Endothelial cell of umbilical vein (primary cell): ENCODE measurements at regions not wholly inside any gene's neighbourhood (a gene's known extent, or its start where the extent isn't known, plus 50 kb on each side); places are given as distances from the start of the nearest gene placed in this dataset.

Source experiments
- BruUV-seq: library from RNA; stranded (reverse); fragments of 400-500 nt; replicated peaks from 2 replicates; lab custom pipeline; 2021; lab: Mats Ljungman, UMichigan
- CTCF ChIA-PET: fragments of 300-600, 350-600 bp; sonication (Branson Sonifier 250); formaldehyde crosslinking; loops from one replicate; lab custom pipeline; 2021; ENCODE audit warnings: antibody characterized with exemption, inconsistent platforms; lab: Charles Lee
- POLR2A ChIA-PET: fragments of 300-600, 350-600 bp; sonication (Branson Sonifier 250); formaldehyde crosslinking; loops from one replicate; lab custom pipeline; 2021; ENCODE audit warnings: antibody characterized with exemption, inconsistent platforms; lab: Charles Lee
- DNase-seq: peaks from one replicate; pipeline ENCODE4 v3.0.0-alpha.2; 2011; ENCODE audit warnings: low read depth, low spot score
- FAIRE-seq: peaks from 2 replicates; lab custom pipeline; 2011; peaks lifted over from hg19 to GRCh38; lab: Jason Lieb, UNC
- H2AFZ ChIP-seq: 2 replicates; pipeline ENCODE4 v1.6.0; 2012; ENCODE audit warnings: low read depth, low read length, control low read depth, inconsistent platforms
- H3K27ac ChIP-seq: 2 replicates; pipeline ENCODE4 v1.5.1; 2011; ENCODE audit warnings: low read depth, mild to moderate bottlenecking, control low read depth, low read length, moderate library complexity; ENCODE audit not compliant: insufficient read depth
- H3K27me3 ChIP-seq, 2 experiments: 2 replicates each; pipeline versions ENCODE4 v1.6.0 to v1.6.1; 2011; ENCODE audit warnings: low read length in 2 of 2, mixed read lengths in 1 of 2; ENCODE audit not compliant: control insufficient read depth in 2 of 2, insufficient read depth in 2 of 2
- H3K36me3 ChIP-seq, 2 experiments: 2 replicates in 1 of 2; 3 replicates in 1 of 2; pipeline ENCODE4 v1.5.1; 2011; ENCODE audit warnings: low read length in 2 of 2, mild to moderate bottlenecking in 1 of 2, moderate library complexity in 1 of 2; ENCODE audit not compliant: control insufficient read depth in 2 of 2, insufficient read depth in 2 of 2; ENCODE audit errors: extremely low read depth in 1 of 2
- H3K4me1 ChIP-seq: 3 replicates; pipeline ENCODE4 v1.5.1; 2011; ENCODE audit warnings: mild to moderate bottlenecking, low read length; ENCODE audit not compliant: control insufficient read depth, insufficient read depth; ENCODE audit errors: extremely low read depth
- H3K4me2 ChIP-seq: 2 replicates; pipeline ENCODE4 v1.6.1; 2011; ENCODE audit warnings: low read length, control low read depth, mixed read lengths; ENCODE audit not compliant: insufficient read depth
- H3K4me3 ChIP-seq, 3 experiments: fragments of 200-600 bp in 1 of 3; sonication (generic), shearing (Covaris generic) in 1 of 3; replicated peaks in 1 of 3; 2 replicates each; pipeline ENCODE4 v1.5.1; 2011 to 2016; ENCODE audit warnings: control low read depth in 3 of 3, low read length in 3 of 3, mild to moderate bottlenecking in 2 of 3, inconsistent platforms in 1 of 3, low read depth in 1 of 3, moderate library complexity in 1 of 3; ENCODE audit not compliant: insufficient read depth in 1 of 3
- H3K79me2 ChIP-seq: 2 replicates; pipeline ENCODE4 v1.6.0; 2012; ENCODE audit warnings: low read length, inconsistent platforms; ENCODE audit not compliant: control insufficient read depth, insufficient read depth
- H3K9ac ChIP-seq: replicated peaks from 2 replicates; pipeline ENCODE3; 2011; ENCODE audit warnings: low read length, control low read depth; ENCODE audit not compliant: insufficient read depth; ENCODE audit errors: extremely low read depth
- H3K9me1 ChIP-seq: replicated peaks from 3 replicates; pipeline ENCODE4 v1.6.0; 2011; ENCODE audit warnings: mild to moderate bottlenecking, low read length; ENCODE audit not compliant: control insufficient read depth, insufficient read depth; ENCODE audit errors: extremely low read depth
- H3K9me3 ChIP-seq: replicated peaks from 2 replicates; pipeline ENCODE4 v1.5.1; 2012; ENCODE audit warnings: low read length, inconsistent platforms; ENCODE audit not compliant: control insufficient read depth, insufficient read depth
- H4K20me1 ChIP-seq: replicated peaks from 2 replicates; pipeline ENCODE3; 2011; ENCODE audit warnings: mild to moderate bottlenecking, low read length; ENCODE audit not compliant: control insufficient read depth, insufficient read depth; ENCODE audit errors: extremely low read depth
- EZH2 ChIP-seq: IDR thresholded peaks from 2 replicates; pipeline ENCODE4 v1.6.1; 2012; ENCODE audit warnings: borderline replicate concordance, low read depth, mild to moderate bottlenecking, moderate library complexity, low read length, inconsistent platforms; ENCODE audit not compliant: severe bottlenecking
- FOS ChIP-seq: IDR thresholded peaks from 2 replicates; pipeline ENCODE4 v1.6.1; 2011; ENCODE audit warnings: mild to moderate bottlenecking, low read length, moderate library complexity, borderline replicate concordance; ENCODE audit not compliant: insufficient read depth
- GATA2 ChIP-seq: IDR thresholded peaks from 2 replicates; pipeline ENCODE4 v1.7.0; 2011; ENCODE audit warnings: low read depth, mild to moderate bottlenecking, moderate library complexity, mixed read lengths, low read length; ENCODE audit not compliant: insufficient read length, insufficient read depth
- POLR2A ChIP-seq: IDR thresholded peaks from 2 replicates; pipeline ENCODE4 v1.6.1; 2012; ENCODE audit warnings: low read depth, mild to moderate bottlenecking, control low read depth, low read length
- POLR2AphosphoS5 ChIP-seq: IDR thresholded peaks from 2 replicates; pipeline ENCODE4 v1.6.1; 2012; ENCODE audit warnings: low read depth, mild to moderate bottlenecking, control low read depth, low read length, moderate library complexity; ENCODE audit not compliant: insufficient read depth
- dilution Hi-C: fragments of 300-500 bp; cut with MboI; formaldehyde crosslinking; loops from one replicate; pipeline ENCODE4 v1.15.0; 2019; ENCODE audit warnings: low sequenced_read_pairs; ENCODE audit not compliant: extremely low pct_ligation_motif_present
- intact Hi-C: fragments of 100-400 bp; cut with micrococcal nuclease; formaldehyde crosslinking; loops from one replicate; pipeline ENCODE4 v1.10.0; 2022
- TF ChIP-seq, protein P1 (sequence below), 2 donors: IDR thresholded peaks; 1 replicate in 1 of 2; 2 replicates in 1 of 2; pipeline ENCODE4 v1.5.1; 2011; ENCODE audit warnings: low read length in 2 of 2, mild to moderate bottlenecking in 2 of 2, moderate library complexity in 2 of 2, control low read depth in 1 of 2, inconsistent platforms in 1 of 2, low read depth in 1 of 2; ENCODE audit not compliant: insufficient read depth in 1 of 2; ENCODE audit errors: extremely low read depth in 1 of 2
- TF ChIP-seq, protein P2 (sequence below): IDR thresholded peaks from 2 replicates; pipeline ENCODE4 v1.6.1; 2011; ENCODE audit not compliant: insufficient read depth, insufficient read length

DNA sequence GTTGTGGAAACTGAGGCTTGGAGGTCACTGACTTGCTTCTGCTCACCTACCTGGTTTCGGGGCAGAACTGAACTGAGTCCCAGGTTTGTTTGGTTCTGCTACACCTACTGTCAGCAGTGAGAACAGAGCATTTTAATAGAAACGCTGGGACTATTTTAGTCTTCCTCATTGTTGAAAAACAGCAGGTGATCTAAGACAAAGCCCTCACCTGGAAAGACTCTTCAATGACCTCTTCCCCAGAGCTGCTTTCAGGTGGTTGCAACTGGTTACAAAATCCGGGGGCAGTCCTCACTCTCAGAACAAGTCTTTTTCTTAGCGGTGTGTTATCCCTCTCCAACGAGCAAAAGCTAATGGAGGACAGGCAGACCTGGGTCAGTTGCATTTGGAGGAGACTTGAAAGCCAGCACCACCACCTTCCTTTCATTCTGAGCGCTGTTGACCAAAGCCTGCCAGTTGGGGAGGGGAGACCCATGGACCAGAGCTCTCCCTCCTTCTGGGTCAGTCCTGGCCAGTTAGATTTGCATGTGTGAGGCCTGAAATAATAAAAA lies 217.0 kb downstream of the NCK2 start:
- Histone ChIP-seq H3K27me3 (no peaks in the 10 kb centered on the region), H3K9me3 (no peaks in the 10 kb centered on the region), H4K20me1 (no peaks in the 10 kb centered on the region), H3K36me3 (no peaks in the 10 kb centered on the region), H3K4me2 (no peak overlapping the region), H3K4me3 (no peak overlapping the region), H3K27ac (no peak overlapping the region), H3K9ac (no peak overlapping the region), H2AFZ (no peak overlapping the region), H3K9me1 (no peaks in the 10 kb centered on the region), H3K79me2 (no peaks in the 10 kb centered on the region), H3K4me1 (no peaks in the 10 kb centered on the region)
- TF ChIP-seq, protein P1, sequence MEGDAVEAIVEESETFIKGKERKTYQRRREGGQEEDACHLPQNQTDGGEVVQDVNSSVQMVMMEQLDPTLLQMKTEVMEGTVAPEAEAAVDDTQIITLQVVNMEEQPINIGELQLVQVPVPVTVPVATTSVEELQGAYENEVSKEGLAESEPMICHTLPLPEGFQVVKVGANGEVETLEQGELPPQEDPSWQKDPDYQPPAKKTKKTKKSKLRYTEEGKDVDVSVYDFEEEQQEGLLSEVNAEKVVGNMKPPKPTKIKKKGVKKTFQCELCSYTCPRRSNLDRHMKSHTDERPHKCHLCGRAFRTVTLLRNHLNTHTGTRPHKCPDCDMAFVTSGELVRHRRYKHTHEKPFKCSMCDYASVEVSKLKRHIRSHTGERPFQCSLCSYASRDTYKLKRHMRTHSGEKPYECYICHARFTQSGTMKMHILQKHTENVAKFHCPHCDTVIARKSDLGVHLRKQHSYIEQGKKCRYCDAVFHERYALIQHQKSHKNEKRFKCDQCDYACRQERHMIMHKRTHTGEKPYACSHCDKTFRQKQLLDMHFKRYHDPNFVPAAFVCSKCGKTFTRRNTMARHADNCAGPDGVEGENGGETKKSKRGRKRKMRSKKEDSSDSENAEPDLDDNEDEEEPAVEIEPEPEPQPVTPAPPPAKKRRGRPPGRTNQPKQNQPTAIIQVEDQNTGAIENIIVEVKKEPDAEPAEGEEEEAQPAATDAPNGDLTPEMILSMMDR (IDR thresholded peaks at IDR 0.05; ENCODE audit: extremely low read depth in 1 of 2, insufficient read depth in 1 of 2, low read depth in 1 of 2, low read length in 2 of 2) = no peak
- TF ChIP-seq, protein P2, sequence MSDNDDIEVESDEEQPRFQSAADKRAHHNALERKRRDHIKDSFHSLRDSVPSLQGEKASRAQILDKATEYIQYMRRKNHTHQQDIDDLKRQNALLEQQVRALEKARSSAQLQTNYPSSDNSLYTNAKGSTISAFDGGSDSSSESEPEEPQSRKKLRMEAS = no peak
- TF ChIP-seq EZH2 = no peak
- no peak for TF ChIP-seq POLR2A
- TF ChIP-seq GATA2 = no peak
- TF ChIP-seq POLR2AphosphoS5 = no peak
- no peak for TF ChIP-seq FOS
- intact Hi-C loops (no loop called here), dilution Hi-C loops (no loop called here)
- FAIRE-seq = no peak
- POLR2A ChIA-PET = no interaction called here
- DNase-seq = no peak
- CTCF ChIA-PET = no interaction called here
- no TSS peak for BruUV-seq
